ENCODE measurements at regions not wholly inside any gene's neighbourhood (a gene's known extent, or its start where the extent isn't known, plus 50 kb on each side); places are given as distances from the start of the nearest gene placed in this dataset.
"Not testable (repeated sequence)": the region's sequence is repeated elsewhere in the genome, so short reads cannot be mapped to it uniquely, and the experiment has no call there.

- no peak for DNase-seq (ENCODE audit: low spot score)
Measured at GRCh38 chr9:13443346-13444244, 164.1 kb upstream of the MPDZ start.

GRCh38 chr9:13439685-13440476 lies 160.4 kb upstream of the MPDZ start:
- DNase-seq (ENCODE audit: low spot score) = no peak

GRCh38 chr9:13437866-13438265 lies 158.4 kb upstream of the MPDZ start:
- no peak for DNase-seq (ENCODE audit: low spot score)

GRCh38 chr9:13436591-13436990 lies 157.1 kb upstream of the MPDZ start:
- DNase-seq (ENCODE audit: low spot score) = no peak

- DNase-seq (ENCODE audit: low spot score) = not testable (repeated sequence)
Measured at GRCh38 chr9:13433453-13433852, 154.0 kb upstream of the MPDZ start.

GRCh38 chr9:13432904-13433303 lies 153.4 kb upstream of the MPDZ start:
- DNase-seq (ENCODE audit: low spot score) = no peak

GRCh38 chr9:13431692-13432091 lies 152.2 kb upstream of the MPDZ start:
- no peak for DNase-seq (ENCODE audit: low spot score)

GRCh38 chr9:13431222-13431536 lies 151.7 kb upstream of the MPDZ start:
- no peak for DNase-seq (ENCODE audit: low spot score)

- no peak for DNase-seq (ENCODE audit: low spot score)
Measured at GRCh38 chr9:13430368-13431221, 151.1 kb upstream of the MPDZ start.

- no peak for DNase-seq (ENCODE audit: low spot score)
Measured at GRCh38 chr9:13429301-13430190, 150.1 kb upstream of the MPDZ start.

- DNase-seq (ENCODE audit: low spot score) = no peak
Measured at GRCh38 chr9:13428766-13429165, 149.3 kb upstream of the MPDZ start.

GRCh38 chr9:13427587-13427986 lies 148.1 kb upstream of the MPDZ start:
- DNase-seq (ENCODE audit: low spot score) = no peak

GRCh38 chr9:13426606-13427005 lies 147.1 kb upstream of the MPDZ start:
- no peak for DNase-seq (ENCODE audit: low spot score)

- no peak for DNase-seq (ENCODE audit: low spot score)
Measured at GRCh38 chr9:13424872-13425271, 145.4 kb upstream of the MPDZ start.

GRCh38 chr9:13424204-13424603 lies 144.7 kb upstream of the MPDZ start:
- DNase-seq (ENCODE audit: low spot score) = no peak

GRCh38 chr9:13414349-13414748 lies 134.9 kb upstream of the MPDZ start:
- no peak for DNase-seq (ENCODE audit: low spot score)

GRCh38 chr9:13412331-13412730 lies 132.8 kb upstream of the MPDZ start:
- no peak for DNase-seq (ENCODE audit: low spot score)

GRCh38 chr9:13411791-13412190 lies 132.3 kb upstream of the MPDZ start:
- DNase-seq (ENCODE audit: low spot score) = no peak

- DNase-seq (ENCODE audit: low spot score) = no peak
Measured at GRCh38 chr9:13410566-13411031, 131.1 kb upstream of the MPDZ start.

- DNase-seq (ENCODE audit: low spot score) = no peak
Measured at GRCh38 chr9:13397661-13398060, 118.2 kb upstream of the MPDZ start.

- no peak for DNase-seq (ENCODE audit: low spot score)
Measured at GRCh38 chr9:13397220-13397619, 117.7 kb upstream of the MPDZ start.
